LNCAP (cell line): ENCODE measurements at regions not wholly inside any gene's neighbourhood (a gene's known extent, or its start where the extent isn't known, plus 50 kb on each side); places are given as distances from the start of the nearest gene placed in this dataset.

Source experiments
- CTCF ChIP-seq: fragments of 450-650 bp; IDR thresholded peaks from 2 replicates; pipeline ENCODE4 v1.5.1; 2017; ENCODE audit warnings: mild to moderate bottlenecking

- TF ChIP-seq CTCF: no peak
Observed at GRCh38 chr4:180745019-180745418, 1498.2 kb upstream of the TENM3 start.

DNA sequence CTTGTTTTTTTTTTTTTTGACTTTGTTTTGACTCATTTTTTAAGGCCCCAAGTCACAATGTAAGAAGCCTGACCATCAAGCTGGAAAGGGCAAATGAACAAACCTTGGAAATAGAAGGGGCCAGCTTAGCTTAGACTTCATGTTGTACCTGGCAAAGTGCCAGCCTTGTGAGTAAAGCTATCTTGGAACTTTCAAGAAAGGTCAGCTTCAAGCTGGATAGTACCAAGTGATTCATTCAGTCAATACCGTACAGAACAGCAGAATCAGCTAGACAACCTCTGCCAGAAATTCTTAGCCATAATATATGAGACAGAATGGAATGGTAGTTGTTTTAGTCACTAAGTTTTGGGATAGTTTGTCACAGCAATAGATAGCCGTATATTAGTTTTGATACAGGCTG, 1492.2 kb upstream of the TENM3 start:
- TF ChIP-seq CTCF: no peak

- no peak for TF ChIP-seq CTCF
Observed at GRCh38 chr4:180757927-180758326, 1485.3 kb upstream of the TENM3 start.

GRCh38 chr4:180766045-180766444, 1477.2 kb upstream of the TENM3 start:
- TF ChIP-seq CTCF: no peak

- no peak for TF ChIP-seq CTCF
Observed at GRCh38 chr4:180766944-180767729, 1476.1 kb upstream of the TENM3 start.

DNA sequence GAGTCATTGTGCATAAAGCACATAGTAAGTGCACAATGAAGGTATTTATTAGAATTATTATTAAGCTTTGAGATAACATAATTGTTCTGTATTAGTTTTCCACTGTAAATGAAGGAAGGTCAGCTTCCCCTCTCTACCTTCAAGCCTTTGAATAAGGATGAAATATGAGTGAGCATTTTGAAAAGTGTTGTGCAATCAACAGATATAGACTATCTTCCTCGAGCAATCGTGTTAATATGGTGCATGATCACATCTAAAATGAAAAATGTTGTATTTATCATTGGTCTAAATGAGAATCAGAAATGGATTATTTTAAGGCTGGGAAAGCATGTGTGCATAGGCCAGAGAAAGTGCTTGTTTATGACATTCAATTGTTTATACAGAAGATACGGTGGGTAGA, 1474.6 kb upstream of the TENM3 start:
- no peak for TF ChIP-seq CTCF

DNA sequence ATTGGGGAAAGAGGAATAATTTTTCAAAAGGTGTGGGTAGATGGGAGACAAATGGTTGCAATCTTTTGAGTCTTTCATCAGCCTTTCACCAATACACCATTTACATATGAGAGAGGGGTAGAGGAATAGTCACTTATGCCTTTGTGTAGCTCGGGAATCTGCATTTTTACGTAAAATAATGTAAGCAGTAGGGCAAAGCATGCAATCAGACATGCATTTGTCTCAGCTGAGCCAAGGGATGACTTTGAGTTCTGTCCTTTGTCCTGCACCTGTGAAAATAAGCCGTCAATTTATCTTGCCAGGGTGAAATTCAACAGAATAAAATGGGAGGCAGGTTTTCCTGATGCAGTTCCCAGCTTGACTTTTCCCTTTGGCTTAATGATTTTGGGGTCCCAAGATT, 1473.4 kb upstream of the TENM3 start:
- TF ChIP-seq CTCF: no peak

DNA sequence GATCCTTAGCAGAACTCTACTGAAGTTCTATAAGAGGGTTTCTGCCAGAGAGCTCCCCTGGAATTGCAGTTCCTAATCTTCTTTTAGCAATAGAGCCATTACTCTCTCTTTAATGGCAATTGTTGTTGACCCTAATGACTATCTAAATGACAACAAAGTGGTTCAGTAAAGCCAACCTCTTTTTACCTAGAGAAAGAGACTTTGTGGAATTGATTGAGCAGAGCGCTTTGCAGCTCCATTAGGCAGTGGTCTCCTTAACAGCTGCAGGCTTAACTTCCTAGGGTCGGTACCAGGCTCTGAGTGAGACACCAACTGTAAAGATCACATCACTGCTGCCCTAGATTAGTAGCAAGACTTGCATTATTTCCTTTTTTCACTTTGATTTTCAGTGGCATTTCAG, 1472.9 kb upstream of the TENM3 start:
- no peak for TF ChIP-seq CTCF
